ENCODE measurements at regions not wholly inside any gene's neighbourhood (a gene's known extent, or its start where the extent isn't known, plus 50 kb on each side); places are given as distances from the start of the nearest gene placed in this dataset.

DNA sequence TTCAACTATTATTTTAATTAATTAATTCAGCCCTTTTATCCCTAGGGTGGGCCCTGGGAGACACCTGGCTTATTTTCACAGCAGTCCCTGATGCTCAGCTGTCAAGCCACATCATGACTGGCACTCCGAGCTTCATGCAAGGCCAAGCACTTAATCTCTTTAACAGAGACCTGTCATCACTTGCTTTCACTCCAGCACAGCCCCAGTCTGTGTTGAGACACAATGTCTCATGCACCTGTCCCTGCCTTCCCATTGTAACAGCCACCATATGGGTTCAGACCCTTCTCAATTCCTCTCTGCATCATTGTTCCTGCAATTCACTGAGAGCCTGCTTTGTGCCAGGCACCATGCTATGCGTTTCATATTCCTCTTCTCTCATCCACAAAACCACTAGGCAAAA lies 222.2 kb upstream of the TENM4 start:
- Histone ChIP-seq H3K27me3 (ENCODE audit: low read depth) (no peaks in the 10 kb centered on the region), H3K9me3 (no peaks in the 10 kb centered on the region), H3K36me3 (replicated peaks) (no peaks in the 10 kb centered on the region), H3K4me3 (no peak overlapping the region), H3K4me1 (no peaks in the 10 kb centered on the region)
- in situ Hi-C loops (cut with MboI; ENCODE audit: low sequenced_read_pairs), result no loop called here
- no peak for DNase-seq (ENCODE audit: low spot score in 2 of 2)

- Histone ChIP-seq H3K27me3 (ENCODE audit: low read depth) (no peaks in the 10 kb centered on the region), H3K4me1 (no peaks in the 10 kb centered on the region), H3K9me3 (no peaks in the 10 kb centered on the region), H3K36me3 (replicated peaks) (no peaks in the 10 kb centered on the region), H3K4me3 (no peak overlapping the region)
- DNase-seq (ENCODE audit: low spot score in 2 of 2), result no peak
- in situ Hi-C loops (cut with MboI; ENCODE audit: low sequenced_read_pairs), result no loop called here
Measured at GRCh38 chr11:79661373-79661772, 220.5 kb upstream of the TENM4 start.

DNA sequence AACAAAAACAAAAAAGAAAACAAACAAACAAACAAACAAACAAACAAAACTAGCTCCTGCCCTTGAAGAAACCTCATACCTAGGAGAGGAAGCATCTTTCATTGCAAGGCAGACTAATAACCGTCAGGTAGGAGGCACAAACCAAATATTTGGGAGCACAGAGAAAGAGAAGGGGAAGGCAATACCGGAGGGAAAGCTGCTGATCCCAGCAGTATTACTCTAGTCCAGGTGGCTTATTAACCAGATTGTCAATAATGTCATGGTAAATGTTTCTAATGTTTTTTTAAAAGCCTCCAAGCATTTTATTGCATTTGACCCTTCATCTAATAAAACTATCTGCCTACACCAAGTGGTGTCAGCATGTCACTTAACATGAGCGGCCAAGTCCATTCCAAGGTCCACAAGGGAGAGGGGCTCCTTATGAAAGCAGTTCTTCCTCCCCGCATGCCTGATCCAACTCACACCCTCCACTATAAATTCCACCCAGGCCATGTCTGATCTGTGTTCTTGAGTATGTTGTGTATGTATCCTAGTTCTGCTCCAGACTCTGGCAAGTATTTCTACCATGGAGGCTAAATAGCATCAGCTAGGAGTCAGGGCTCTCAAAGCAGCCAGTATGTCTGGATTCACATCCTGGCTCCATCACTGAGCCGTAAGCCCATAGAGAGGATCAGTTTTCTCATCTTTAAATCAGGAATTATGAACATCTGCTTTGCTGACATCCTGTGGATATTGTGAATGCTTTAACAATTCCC lies 208.1 kb upstream of the TENM4 start:
- in situ Hi-C loops (cut with MboI; ENCODE audit: low sequenced_read_pairs), result no loop called here
- no peak for DNase-seq (ENCODE audit: low spot score in 2 of 2)
- no peaks in the 10 kb centered on the region for H3K9me3 ChIP-seq
- H3K27me3 ChIP-seq (ENCODE audit: low read depth), result no peaks in the 10 kb centered on the region
- H3K4me3 ChIP-seq, result no peak overlapping the region
- H3K4me1 ChIP-seq, result peaks cover 8% of the 10 kb centered on the region
- no peaks in the 10 kb centered on the region for H3K36me3 ChIP-seq (replicated peaks)

GRCh38 chr11:79637219-79637618 lies 196.4 kb upstream of the TENM4 start:
- no peaks in the 10 kb centered on the region for H3K36me3 ChIP-seq (replicated peaks)
- no peaks in the 10 kb centered on the region; the same call in 1 of the 2 replicates for H3K9me3 ChIP-seq
- no peak for DNase-seq (ENCODE audit: low spot score in 2 of 2)
- in situ Hi-C loops (cut with MboI; ENCODE audit: low sequenced_read_pairs), result no loop called here
- no peak overlapping the region for H3K4me3 ChIP-seq
- H3K4me1 ChIP-seq, result peaks cover 3% of the 10 kb centered on the region; the same call in 1 of the 2 replicates
- H3K27me3 ChIP-seq (ENCODE audit: low read depth), result no peaks in the 10 kb centered on the region

GRCh38 chr11:79634905-79635304 lies 194.1 kb upstream of the TENM4 start:
- H3K36me3 ChIP-seq (replicated peaks), result no peaks in the 10 kb centered on the region
- H3K4me3 ChIP-seq, result no peak overlapping the region
- in situ Hi-C loops (cut with MboI; ENCODE audit: low sequenced_read_pairs), result no loop called here
- peaks cover 3% of the 10 kb centered on the region; the same call in 1 of the 2 replicates for H3K4me1 ChIP-seq
- H3K9me3 ChIP-seq, result no peaks in the 10 kb centered on the region; the same call in 1 of the 2 replicates
- peak; percentile 9 to 19 for DNase-seq (ENCODE audit: low spot score in 2 of 2)
- no peaks in the 10 kb centered on the region for H3K27me3 ChIP-seq (ENCODE audit: low read depth)

DNA sequence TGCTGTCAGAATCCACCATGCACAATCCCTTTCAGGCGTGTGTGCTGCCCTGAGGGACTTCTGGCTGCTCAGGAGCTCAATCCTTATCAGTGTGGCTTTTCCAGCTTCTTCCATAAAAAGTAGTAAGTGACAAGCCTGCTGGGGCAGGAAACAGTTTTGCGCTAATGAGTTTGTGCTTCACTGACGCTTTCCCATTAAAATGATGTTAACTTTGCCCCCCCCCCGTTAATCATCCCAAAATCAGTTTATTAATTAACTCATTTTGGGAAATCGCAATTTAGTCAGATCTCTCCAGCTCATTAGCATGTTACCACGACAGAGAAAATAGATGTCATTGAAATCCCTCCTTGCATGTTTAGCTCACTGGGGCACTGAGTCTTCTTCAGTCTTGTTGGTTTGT lies 186.5 kb upstream of the TENM4 start:
- no peaks in the 10 kb centered on the region for H3K4me1 ChIP-seq
- no peaks in the 10 kb centered on the region for H3K27me3 ChIP-seq (ENCODE audit: low read depth)
- H3K4me3 ChIP-seq, result no peak overlapping the region
- no peaks in the 10 kb centered on the region for H3K9me3 ChIP-seq
- DNase-seq (ENCODE audit: low spot score in 2 of 2), result no peak
- no peaks in the 10 kb centered on the region for H3K36me3 ChIP-seq (replicated peaks)
- in situ Hi-C loops (cut with MboI; ENCODE audit: low sequenced_read_pairs), result no loop called here

DNA sequence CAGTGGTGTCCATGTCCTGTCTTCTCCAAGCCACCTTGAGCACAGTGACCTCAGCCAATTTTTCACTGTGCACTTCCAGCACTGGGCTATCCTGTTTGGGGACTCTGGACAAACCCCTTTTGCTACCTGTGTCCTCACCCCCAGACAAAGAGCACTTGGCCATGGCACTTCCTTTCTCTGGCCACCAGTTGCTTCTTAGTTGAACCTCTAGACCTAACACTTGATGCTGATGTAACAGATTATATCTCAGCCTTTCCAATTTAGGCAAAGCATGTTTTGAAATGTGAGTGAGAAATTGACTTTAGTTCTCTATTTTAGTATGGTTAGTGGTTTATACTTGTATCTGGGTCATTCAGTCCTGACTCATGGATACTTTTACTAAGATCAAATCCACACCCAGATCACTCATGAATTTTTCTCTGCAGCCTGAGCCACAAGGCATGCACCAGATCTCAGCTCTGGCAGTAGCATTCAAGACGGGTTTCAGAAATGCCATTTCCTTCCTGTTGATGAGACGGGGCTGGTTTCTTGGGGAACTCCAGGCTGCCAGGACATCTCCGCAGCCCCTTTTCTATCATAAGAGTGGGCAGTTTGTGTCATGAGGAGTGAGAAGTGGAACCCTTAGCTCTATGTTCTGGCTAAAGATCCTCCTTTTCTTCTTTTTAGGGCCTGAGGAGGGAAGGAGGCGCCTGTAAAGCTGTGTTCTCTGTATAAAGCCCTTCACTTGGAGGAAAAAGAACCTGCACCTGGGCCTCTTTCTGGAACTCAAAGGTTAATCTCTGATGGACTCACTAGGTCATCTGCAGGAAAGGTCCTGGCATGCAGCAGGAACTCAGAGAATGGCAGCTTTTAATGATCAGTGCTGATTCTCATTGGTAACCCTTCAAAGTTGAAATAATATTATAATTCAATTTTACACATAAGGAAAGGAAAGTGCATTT lies 185.6 kb upstream of the TENM4 start:
- in situ Hi-C loops (cut with MboI; ENCODE audit: low sequenced_read_pairs), result no loop called here

DNA sequence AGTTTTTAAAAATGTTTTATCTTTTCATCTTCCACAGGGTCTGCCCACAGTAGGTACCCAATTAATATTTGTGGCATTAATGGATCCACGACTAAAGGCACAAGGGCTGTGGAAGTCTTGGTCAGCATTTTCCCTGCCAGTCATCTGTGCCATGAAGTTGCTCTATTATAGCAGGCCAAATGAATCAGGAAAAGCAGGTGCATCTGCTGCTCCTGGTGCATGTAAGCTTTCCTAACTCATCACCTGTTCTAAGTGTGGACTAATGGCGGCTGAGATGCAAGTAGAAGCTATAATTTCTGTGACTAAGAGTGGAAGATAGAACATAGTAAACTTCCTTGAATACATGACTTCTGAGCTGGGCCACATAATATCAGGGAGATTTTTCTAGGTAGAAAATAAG lies 182.5 kb upstream of the TENM4 start:
- no peak overlapping the region for H3K4me3 ChIP-seq
- no peaks in the 10 kb centered on the region for H3K9me3 ChIP-seq
- H3K27me3 ChIP-seq (ENCODE audit: low read depth), result no peaks in the 10 kb centered on the region
- in situ Hi-C loops (cut with MboI; ENCODE audit: low sequenced_read_pairs), result no loop called here
- no peaks in the 10 kb centered on the region for H3K36me3 ChIP-seq (replicated peaks)
- DNase-seq (ENCODE audit: low spot score in 2 of 2), result no peak
- no peaks in the 10 kb centered on the region for H3K4me1 ChIP-seq

More for the DNA sequence above, 185.6 kb upstream of the TENM4 start:
- Histone ChIP-seq H3K4me1 (no peaks in the 10 kb centered on the region), H3K9me3 (no peaks in the 10 kb centered on the region), H3K4me3 (no peak overlapping the region), H3K27me3 (ENCODE audit: low read depth) (no peaks in the 10 kb centered on the region), H3K36me3 (replicated peaks) (no peaks in the 10 kb centered on the region)
- DNase-seq (ENCODE audit: low spot score in 2 of 2), result no peak

GRCh38 chr11:79617561-79617960 lies 176.7 kb upstream of the TENM4 start:
- H3K4me1 ChIP-seq, result no peaks in the 10 kb centered on the region
- peaks cover 3% of the 10 kb centered on the region; the same call in 1 of the 2 replicates for H3K27me3 ChIP-seq (ENCODE audit: low read depth)
- no peaks in the 10 kb centered on the region for H3K9me3 ChIP-seq
- no peaks in the 10 kb centered on the region for H3K36me3 ChIP-seq (replicated peaks)
- in situ Hi-C loops (cut with MboI; ENCODE audit: low sequenced_read_pairs), result no loop called here
- H3K4me3 ChIP-seq, result no peak overlapping the region
- DNase-seq (ENCODE audit: low spot score in 2 of 2), result no peak

- Histone ChIP-seq H3K4me1 (no peaks in the 10 kb centered on the region), H3K9me3 (no peaks in the 10 kb centered on the region), H3K36me3 (replicated peaks) (no peaks in the 10 kb centered on the region), H3K27me3 (ENCODE audit: low read depth) (peaks cover 3% of the 10 kb centered on the region; the same call in 1 of the 2 replicates), H3K4me3 (no peak overlapping the region)
- in situ Hi-C loops (cut with MboI; ENCODE audit: low sequenced_read_pairs), result no loop called here
- no peak for DNase-seq (ENCODE audit: low spot score in 2 of 2)
Measured at GRCh38 chr11:79616392-79616851, 175.6 kb upstream of the TENM4 start.

- Histone ChIP-seq H3K4me3 (no peak overlapping the region), H3K36me3 (replicated peaks) (no peaks in the 10 kb centered on the region), H3K27me3 (ENCODE audit: low read depth) (peaks cover 3% of the 10 kb centered on the region; the same call in 1 of the 2 replicates), H3K9me3 (no peaks in the 10 kb centered on the region), H3K4me1 (no peaks in the 10 kb centered on the region)
- no peak for DNase-seq (ENCODE audit: low spot score in 2 of 2)
- in situ Hi-C loops (cut with MboI; ENCODE audit: low sequenced_read_pairs), result no loop called here
Measured at GRCh38 chr11:79615425-79615824, 174.6 kb upstream of the TENM4 start.

DNA sequence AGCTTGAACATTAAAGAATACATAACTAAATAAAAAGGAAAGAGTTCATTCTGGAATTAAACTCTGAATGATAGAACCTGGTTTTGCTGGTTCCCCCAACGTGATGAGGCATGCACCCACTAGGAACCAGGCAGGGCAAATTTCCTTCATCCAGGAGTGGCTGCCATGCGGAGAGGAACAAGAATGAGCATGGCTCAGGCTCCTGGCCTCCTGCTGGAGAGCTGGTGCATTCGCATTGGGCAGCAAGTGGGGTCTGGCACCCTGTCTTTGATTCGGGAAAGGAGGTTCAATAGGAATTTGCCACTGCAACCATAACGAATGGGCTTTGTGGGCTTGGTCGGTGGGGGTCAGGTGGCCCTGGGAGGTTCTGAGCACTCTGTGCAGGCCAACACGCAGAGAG lies 169.8 kb upstream of the TENM4 start:
- Histone ChIP-seq H3K4me1 (no peaks in the 10 kb centered on the region), H3K36me3 (replicated peaks) (no peaks in the 10 kb centered on the region), H3K27me3 (ENCODE audit: low read depth) (peaks cover 3% of the 10 kb centered on the region; the same call in 1 of the 2 replicates), H3K4me3 (no peak overlapping the region), H3K9me3 (no peaks in the 10 kb centered on the region)
- in situ Hi-C loops (cut with MboI; ENCODE audit: low sequenced_read_pairs), result no loop called here
- no peak for DNase-seq (ENCODE audit: low spot score in 2 of 2)

- peaks cover 3% of the 10 kb centered on the region; the same call in 1 of the 2 replicates for H3K27me3 ChIP-seq (ENCODE audit: low read depth)
- no peak for DNase-seq (ENCODE audit: low spot score in 2 of 2)
- in situ Hi-C loops (cut with MboI; ENCODE audit: low sequenced_read_pairs), result no loop called here
- H3K4me1 ChIP-seq, result no peaks in the 10 kb centered on the region
- H3K9me3 ChIP-seq, result no peaks in the 10 kb centered on the region
- no peaks in the 10 kb centered on the region for H3K36me3 ChIP-seq (replicated peaks)
- H3K4me3 ChIP-seq, result no peak overlapping the region
Measured at GRCh38 chr11:79610139-79610538, 169.3 kb upstream of the TENM4 start.

GRCh38 chr11:79609511-79609910 lies 168.7 kb upstream of the TENM4 start:
- Histone ChIP-seq H3K36me3 (replicated peaks) (no peaks in the 10 kb centered on the region), H3K9me3 (no peaks in the 10 kb centered on the region), H3K4me1 (no peaks in the 10 kb centered on the region)

More at GRCh38 chr11:79609511-79609910, 168.7 kb upstream of the TENM4 start:
- no peak for DNase-seq (ENCODE audit: low spot score in 2 of 2)
- no peak overlapping the region for H3K4me3 ChIP-seq
- in situ Hi-C loops (cut with MboI; ENCODE audit: low sequenced_read_pairs), result no loop called here
- no peaks in the 10 kb centered on the region for H3K27me3 ChIP-seq (ENCODE audit: low read depth)

Measured in HAP-1 (cell line).